LNCAP (cell line): ENCODE measurements at regions not wholly inside any gene's neighbourhood (a gene's known extent, or its start where the extent isn't known, plus 50 kb on each side); places are given as distances from the start of the nearest gene placed in this dataset.

Experiments
- TF ChIP-seq, protein P1 (sequence below): fragments of 450-650 bp; IDR thresholded peaks from 2 replicates; pipeline ENCODE4 v1.5.1; 2017; ENCODE audit warnings: mild to moderate bottlenecking

DNA sequence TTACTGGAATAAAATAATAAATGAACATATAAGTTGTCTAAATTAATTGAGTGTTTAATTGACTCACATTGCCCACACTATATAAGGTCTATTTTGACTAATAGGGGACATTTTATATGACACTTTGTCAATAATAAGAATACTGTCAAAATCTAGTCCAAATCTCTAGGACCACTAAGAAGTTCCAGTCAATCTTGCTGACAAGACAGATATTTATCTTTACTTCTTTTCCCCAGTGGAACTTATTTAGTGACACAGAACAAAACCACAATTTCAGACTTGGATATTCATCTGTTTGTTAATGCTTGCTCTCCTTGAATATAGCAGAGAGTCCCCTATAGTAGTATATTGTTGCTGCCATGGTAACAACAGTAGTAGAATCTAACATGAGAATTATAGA, 954.6 kb upstream of the MANEA start:
- TF ChIP-seq, protein P1, sequence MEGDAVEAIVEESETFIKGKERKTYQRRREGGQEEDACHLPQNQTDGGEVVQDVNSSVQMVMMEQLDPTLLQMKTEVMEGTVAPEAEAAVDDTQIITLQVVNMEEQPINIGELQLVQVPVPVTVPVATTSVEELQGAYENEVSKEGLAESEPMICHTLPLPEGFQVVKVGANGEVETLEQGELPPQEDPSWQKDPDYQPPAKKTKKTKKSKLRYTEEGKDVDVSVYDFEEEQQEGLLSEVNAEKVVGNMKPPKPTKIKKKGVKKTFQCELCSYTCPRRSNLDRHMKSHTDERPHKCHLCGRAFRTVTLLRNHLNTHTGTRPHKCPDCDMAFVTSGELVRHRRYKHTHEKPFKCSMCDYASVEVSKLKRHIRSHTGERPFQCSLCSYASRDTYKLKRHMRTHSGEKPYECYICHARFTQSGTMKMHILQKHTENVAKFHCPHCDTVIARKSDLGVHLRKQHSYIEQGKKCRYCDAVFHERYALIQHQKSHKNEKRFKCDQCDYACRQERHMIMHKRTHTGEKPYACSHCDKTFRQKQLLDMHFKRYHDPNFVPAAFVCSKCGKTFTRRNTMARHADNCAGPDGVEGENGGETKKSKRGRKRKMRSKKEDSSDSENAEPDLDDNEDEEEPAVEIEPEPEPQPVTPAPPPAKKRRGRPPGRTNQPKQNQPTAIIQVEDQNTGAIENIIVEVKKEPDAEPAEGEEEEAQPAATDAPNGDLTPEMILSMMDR: no peak

DNA sequence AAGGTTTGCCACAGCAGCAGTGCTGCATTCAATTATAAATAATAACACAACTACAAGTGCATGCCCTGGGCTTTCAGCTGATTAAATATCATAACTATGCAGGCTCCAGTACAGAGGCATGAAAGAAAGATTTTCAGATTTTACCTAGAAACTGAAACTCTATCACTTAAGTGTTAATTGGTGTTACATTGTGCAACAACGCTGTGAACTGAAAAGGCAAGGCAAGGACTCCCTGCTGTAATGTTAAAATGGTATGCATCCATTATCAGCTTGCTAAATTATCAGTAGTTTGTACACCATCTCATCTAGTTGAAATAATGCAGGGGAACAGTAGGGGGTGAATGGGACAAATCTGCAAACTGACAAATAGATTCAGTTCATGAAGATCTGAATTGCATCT, 976.7 kb upstream of the MANEA start:
- TF ChIP-seq, protein P1: no peak

DNA sequence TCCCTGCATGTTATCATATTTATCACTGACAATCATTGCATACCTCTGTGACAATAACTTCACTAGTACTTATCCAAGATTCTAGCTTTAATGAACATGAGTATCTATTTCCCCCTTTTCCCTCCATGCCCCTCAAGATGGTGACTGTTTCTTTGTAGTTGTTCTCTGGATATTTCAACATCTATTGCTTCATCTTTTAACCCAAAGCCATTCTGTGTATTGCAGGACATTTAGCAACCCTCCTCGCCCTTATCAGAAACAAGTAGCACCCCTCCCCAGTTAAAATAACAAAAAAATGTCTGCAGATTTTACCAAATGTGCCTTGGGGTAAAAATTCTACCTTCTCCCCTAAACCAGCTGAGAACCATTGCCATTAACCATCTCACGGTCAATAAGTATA, 979.8 kb upstream of the MANEA start:
- TF ChIP-seq, protein P1: no peak

DNA sequence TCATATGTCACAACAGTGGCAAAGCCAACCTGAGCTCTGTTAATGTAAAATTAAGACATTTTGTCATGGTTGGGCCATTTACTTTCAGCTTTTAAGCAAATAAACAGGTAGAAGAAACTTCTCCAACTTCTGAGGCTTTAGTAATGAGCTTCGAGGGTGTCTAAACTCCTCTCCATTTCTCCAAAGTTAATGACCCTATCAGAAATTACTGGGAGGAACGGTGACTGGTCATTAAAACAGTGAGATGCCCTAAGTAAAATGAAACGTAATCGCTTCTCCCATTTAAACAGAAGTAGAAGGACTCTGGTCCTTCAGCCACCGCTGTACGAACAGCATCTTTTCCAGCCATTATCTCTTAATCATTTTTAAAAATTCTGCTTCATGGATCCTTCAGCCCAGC, 986.9 kb upstream of the MANEA start:
- TF ChIP-seq, protein P1: no peak

DNA sequence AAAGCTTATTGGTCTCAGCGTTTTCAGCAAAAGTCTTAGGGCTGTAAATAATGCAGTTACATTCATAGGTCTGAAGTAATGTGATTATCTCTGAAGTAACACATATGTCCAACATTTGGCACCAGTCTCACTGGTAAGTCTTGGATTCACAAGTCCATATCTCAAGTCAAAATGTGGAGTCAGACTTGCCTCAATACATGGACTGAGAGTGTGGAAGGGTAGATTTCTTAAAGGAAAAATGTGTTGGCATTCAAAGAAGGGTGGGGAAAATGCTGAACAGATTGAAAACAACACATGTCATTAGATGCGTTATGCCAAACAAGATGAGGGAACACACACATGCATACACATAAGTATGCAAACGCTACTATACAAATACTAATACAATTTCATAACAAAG, 989.0 kb upstream of the MANEA start:
- TF ChIP-seq, protein P1: no peak

DNA sequence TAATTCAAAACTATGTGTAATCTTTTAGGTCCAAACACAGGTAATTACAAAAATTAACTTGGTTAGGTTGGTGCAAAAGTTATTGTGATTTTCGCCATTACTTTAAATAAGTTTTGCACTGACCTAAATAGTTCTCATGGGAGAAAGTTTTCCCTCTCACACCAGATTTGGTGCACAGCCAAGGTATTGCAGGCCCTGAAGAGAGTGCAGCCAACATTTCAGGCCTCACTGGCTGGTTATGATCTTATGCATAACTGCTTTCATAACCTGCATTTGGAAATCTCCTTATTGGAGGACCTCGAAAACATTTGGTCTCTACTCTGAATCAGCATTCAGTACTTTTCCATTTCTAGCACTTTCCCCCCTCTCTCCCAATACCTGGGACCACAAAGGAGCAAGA, 993.1 kb upstream of the MANEA start:
- TF ChIP-seq, protein P1: no peak

DNA sequence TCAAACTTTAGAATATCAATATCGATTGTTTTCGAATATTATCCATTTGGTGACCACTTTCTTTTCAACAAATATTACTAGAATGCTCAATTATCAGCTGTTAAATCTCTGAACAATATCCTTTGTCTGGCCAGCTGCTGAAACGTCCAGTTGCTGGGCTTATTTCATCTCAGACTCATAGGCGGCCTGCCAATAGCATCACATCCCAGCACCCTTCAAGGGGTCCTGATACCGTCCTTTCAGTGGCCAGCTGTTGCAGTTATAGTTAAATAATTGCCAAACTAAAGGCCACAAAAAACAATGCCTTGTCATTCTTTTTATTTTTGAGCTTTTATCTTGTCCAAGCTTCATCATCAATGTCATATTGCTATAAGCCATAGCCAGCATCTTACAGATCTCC, 1006.8 kb upstream of the MANEA start:
- TF ChIP-seq, protein P1: no peak

DNA sequence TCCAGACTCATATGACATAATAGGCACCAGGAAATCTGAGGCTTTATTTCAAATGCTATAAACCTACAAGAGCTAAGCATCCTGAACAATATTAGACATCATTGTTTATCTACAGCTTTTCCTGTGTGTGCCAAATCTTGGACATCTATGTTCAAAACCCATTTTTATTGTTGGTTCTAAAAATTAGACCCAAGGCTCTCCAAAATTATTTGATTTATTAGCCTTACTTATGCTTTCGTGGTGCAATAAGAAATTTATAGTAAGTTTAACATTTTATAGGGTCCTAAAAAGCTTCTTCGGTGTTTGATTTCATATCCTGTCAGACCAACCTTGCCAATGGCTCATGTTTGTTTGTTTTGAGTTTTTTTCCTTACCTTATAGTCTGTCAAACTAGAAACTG, 1014.5 kb upstream of the MANEA start:
- TF ChIP-seq, protein P1: no peak
